HepG2 (cell line): ENCODE measurements at regions not wholly inside any gene's neighbourhood (a gene's known extent, or its start where the extent isn't known, plus 50 kb on each side); places are given as distances from the start of the nearest gene placed in this dataset.

Experiments
- ATAC-seq: fragments of 200-7000 bp; cut with Tn5 transposase; 3 replicates; pipeline ENCODE4 v1.9.1; 2020; ENCODE audit warnings: mild to moderate bottlenecking, moderate library complexity
- BruUV-seq: library from RNA; stranded (reverse); fragments of 400-500 nt; replicated peaks from 2 replicates; lab custom pipeline; 2021; lab: Mats Ljungman, UMichigan
- CTCF ChIA-PET: fragments of 300-600 bp; formaldehyde crosslinking; extraction: SDS; loops from one replicate; lab custom pipeline; 2021; ENCODE audit warnings: low total read pairs, inconsistent platforms, low intra/inter-chr PET ratio; lab: Yijun Ruan, JAX
- POLR2A ChIA-PET: fragments of 350-600 bp; sonication (Branson Sonifier 250); formaldehyde crosslinking; loops from one replicate; lab custom pipeline; 2020; ENCODE audit warnings: antibody characterized with exemption, inconsistent platforms; lab: Yijun Ruan, JAX
- DNase-seq: peaks from one replicate; pipeline ENCODE4 v3.0.0-alpha.2; 2015; ENCODE audit warnings: low spot score
- FAIRE-seq: peaks from 3 replicates; lab custom pipeline; 2011; peaks lifted over from hg19 to GRCh38; lab: Jason Lieb, UNC
- H2AFZ ChIP-seq: one replicate; pipeline ENCODE4 v1.6.1; 2011; ENCODE audit warnings: low read length, inconsistent platforms
- H3K27ac ChIP-seq: fragments of 300-600 bp; 3 replicates; pipeline ENCODE4 v1.8.0; 2011; ENCODE audit warnings: mixed run types, mild to moderate bottlenecking, mixed read lengths, low read length, inconsistent platforms; ENCODE audit not compliant: insufficient read depth; ENCODE audit errors: extremely low read length
- H3K27me3 ChIP-seq, 2 experiments: fragments of 200-600 bp in 1 of 2; 2 replicates in 1 of 2; 3 replicates in 1 of 2; pipeline versions ENCODE4 v1.6.0 to v1.8.0; 2011; ENCODE audit warnings: low read length in 2 of 2, mild to moderate bottlenecking in 2 of 2, moderate library complexity in 2 of 2, inconsistent platforms in 1 of 2; ENCODE audit not compliant: insufficient read depth in 2 of 2, control insufficient read depth in 1 of 2
- H3K36me3 ChIP-seq, 2 experiments: fragments of 200-600 bp in 1 of 2; replicated peaks in 1 of 2; 2 replicates in 1 of 2; 3 replicates in 1 of 2; pipeline versions ENCODE4 v1.5.1 to v1.8.0; 2011; ENCODE audit warnings: low read length in 2 of 2, inconsistent platforms in 1 of 2; ENCODE audit not compliant: insufficient read depth in 2 of 2, control insufficient read depth in 1 of 2
- H3K4me1 ChIP-seq: 2 replicates; pipeline ENCODE4 v1.5.1; 2012; ENCODE audit warnings: low read length, inconsistent platforms; ENCODE audit not compliant: insufficient read depth
- H3K4me2 ChIP-seq: 2 replicates; pipeline ENCODE4 v1.6.0; 2011; ENCODE audit warnings: low read depth, low read length, inconsistent platforms
- H3K4me3 ChIP-seq, 3 experiments: fragments of 200-600 bp in 1 of 3; sonication (generic), shearing (Covaris generic) in 1 of 3; replicated peaks in 1 of 3; 2 replicates each; pipeline ENCODE4 v1.5.1; 2011 to 2016; ENCODE audit warnings: low read length in 3 of 3, inconsistent platforms in 2 of 3, low read depth in 2 of 3, mild to moderate bottlenecking in 2 of 3, control low read depth in 1 of 3, mixed read lengths in 1 of 3; ENCODE audit not compliant: insufficient read depth in 1 of 3
- H3K79me2 ChIP-seq: one replicate; pipeline ENCODE4 v1.6.1; 2011; ENCODE audit warnings: low read length, inconsistent platforms; ENCODE audit not compliant: insufficient read depth
- H3K9ac ChIP-seq: 2 replicates; pipeline ENCODE4 v1.6.0; 2011; ENCODE audit warnings: mild to moderate bottlenecking, low read depth, low read length, inconsistent platforms; ENCODE audit not compliant: insufficient read depth
- H3K9me3 ChIP-seq: 2 replicates; pipeline ENCODE4 v1.5.1; 2012; ENCODE audit warnings: mild to moderate bottlenecking, low read length
- H4K20me1 ChIP-seq: 2 replicates; pipeline ENCODE4 v1.6.0; 2011; ENCODE audit warnings: inconsistent platforms, mild to moderate bottlenecking, low read length, moderate library complexity; ENCODE audit not compliant: insufficient read depth
- CBX2 ChIP-seq, 2 experiments: fragments of 200-600 bp in 1 of 2; sonication (generic); formaldehyde crosslinking in 1 of 2; IDR thresholded peaks; 2 replicates each; pipeline versions ENCODE4 v1.7.0 to v1.8.1; 2018 to 2022; ENCODE audit warnings: low read depth in 2 of 2, low read length in 1 of 2, mild to moderate bottlenecking in 1 of 2, missing genetic modification reagents in 1 of 2
- IKZF1 ChIP-seq: fragments of 450-650 bp; IDR thresholded peaks from 2 replicates; pipeline ENCODE4 v1.7.1; 2016
- MAF1 ChIP-seq: sonication (generic); formaldehyde crosslinking; IDR thresholded peaks from 2 replicates; pipeline ENCODE4 v1.5.0; 2020; ENCODE audit warnings: missing genetic modification reagents, borderline replicate concordance
- MBNL3 ChIP-seq: fragments of 250-450 bp; sonication (Bioruptor Pico); conservative IDR thresholded peaks from 2 replicates; pipeline ENCODE4 v1.8.0; 2022; ENCODE audit warnings: mild to moderate bottlenecking, inconsistent platforms
- NFE2L1 ChIP-seq: sonication (generic); formaldehyde crosslinking; IDR thresholded peaks from 2 replicates; pipeline ENCODE4 v1.4.0; 2020; ENCODE audit warnings: missing genetic modification reagents, mild to moderate bottlenecking, borderline replicate concordance
- NRL ChIP-seq: sonication (generic); formaldehyde crosslinking; IDR thresholded peaks from 2 replicates; pipeline ENCODE4 v1.5.0; 2020; ENCODE audit warnings: missing genetic modification reagents, mild to moderate bottlenecking, moderate library complexity, borderline replicate concordance
- PTBP1 ChIP-seq: fragments of 200-400 bp; formaldehyde crosslinking; IDR thresholded peaks from 2 replicates; pipeline ENCODE4 v1.6.1; 2018; ENCODE audit warnings: low read length, low read depth; ENCODE audit not compliant: poor library complexity, severe bottlenecking
- SPEN ChIP-seq: sonication (generic); formaldehyde crosslinking; IDR thresholded peaks from 2 replicates; pipeline ENCODE4 v1.5.1; 2020; ENCODE audit warnings: low read depth, mild to moderate bottlenecking, missing genetic modification reagents
- ZEB1 ChIP-seq: IDR thresholded peaks from 2 replicates; pipeline ENCODE4 v1.6.1; 2012; ENCODE audit warnings: mild to moderate bottlenecking, low read depth, inconsistent platforms; ENCODE audit not compliant: insufficient replicate concordance
- ZNF557 ChIP-seq: sonication (generic); formaldehyde crosslinking; IDR thresholded peaks from 2 replicates; pipeline ENCODE4 v1.4.0; 2020; ENCODE audit warnings: missing genetic modification reagents
- ZNF629 ChIP-seq: sonication (generic); formaldehyde crosslinking; conservative IDR thresholded peaks from 2 replicates; pipeline ENCODE4 v1.5.0; 2020; ENCODE audit warnings: missing genetic modification reagents
- ZNF780A ChIP-seq: sonication (generic); formaldehyde crosslinking; IDR thresholded peaks from 2 replicates; pipeline ENCODE4 v1.8.0; 2022; ENCODE audit warnings: mild to moderate bottlenecking, missing genetic modification reagents, moderate library complexity
- ZNF850 ChIP-seq: sonication (generic); formaldehyde crosslinking; conservative IDR thresholded peaks from 2 replicates; pipeline ENCODE4 v1.9.0; 2021; ENCODE audit warnings: mild to moderate bottlenecking, missing genetic modification reagents
- WGBS: methylation state at CpG from one replicate; pipeline ENCODE4 v1.1.6; 2017; ENCODE audit warnings: low lambda C conversion rate; 5-methylcytosine and 5-hydroxymethylcytosine counted together
- in situ Hi-C: cut with HindIII; loops from 2 replicates; pipeline ENCODE4 v1.10.0; 2017; ENCODE audit warnings: low pct_unique_long_range_greater_than_20kb; ENCODE audit not compliant: extremely low pct_ligation_motif_present
- intact Hi-C: fragments of 100-400 bp; cut with micrococcal nuclease; formaldehyde crosslinking; loops from one replicate; pipeline ENCODE4 v1.10.0; 2022; ENCODE audit not compliant: unreplicated experiment
- TF ChIP-seq, protein P1 (sequence below), 2 experiments: IDR thresholded peaks; 2 replicates each; pipeline ENCODE4 v1.6.1; 2011 to 2012; ENCODE audit warnings: low read length in 2 of 2, borderline replicate concordance in 1 of 2, low read depth in 1 of 2, mild to moderate bottlenecking in 1 of 2, moderate library complexity in 1 of 2
- TF ChIP-seq, protein P2 (sequence below): sonication (generic); formaldehyde crosslinking; IDR thresholded peaks from 2 replicates; pipeline ENCODE4 v1.4.0; 2020; ENCODE audit warnings: mild to moderate bottlenecking, missing genetic modification reagents

DNA sequence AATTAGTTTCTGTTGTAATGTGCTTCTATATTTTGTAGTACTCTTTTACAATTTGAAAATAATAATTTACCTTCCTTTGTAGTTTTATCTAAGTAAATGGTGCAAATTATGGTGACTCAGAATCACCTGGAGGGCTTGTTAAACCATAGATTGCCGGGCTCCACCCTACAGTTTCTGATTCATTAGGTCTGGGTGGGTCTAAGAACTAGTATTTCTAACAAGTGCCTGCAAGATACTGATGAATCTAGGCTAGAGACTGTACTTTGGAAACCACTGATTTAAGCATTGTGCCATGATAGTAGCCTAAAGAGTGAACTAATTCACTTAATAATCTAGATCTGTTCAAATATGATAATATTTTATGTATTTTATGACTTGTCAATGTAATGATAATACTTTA lies 437.4 kb upstream of the SPRY2 start:
- no peak for FAIRE-seq

GRCh38 chr13:80757694-80758093 lies 416.8 kb upstream of the SPRY2 start:
- Histone ChIP-seq H3K27ac (no peak overlapping the region), H4K20me1 (no peaks in the 10 kb centered on the region), H3K9ac (no peak overlapping the region), H3K27me3 (no peaks in the 10 kb centered on the region), H3K79me2 (no peaks in the 10 kb centered on the region), H3K4me3 (no peak overlapping the region), H2AFZ (no peak overlapping the region), H3K4me2 (no peak overlapping the region), H3K36me3 (no peaks in the 10 kb centered on the region), H3K9me3 (peaks cover 51% of the 10 kb centered on the region), H3K4me1 (no peaks in the 10 kb centered on the region)
- DNase-seq (no peak), ATAC-seq (no peak), FAIRE-seq (no peak)
- TF ChIP-seq MBNL3 (CRISPR knock-in tag) (no peak), NFE2L1 (CRISPR knock-in tag) (no peak), ZNF850 (CRISPR knock-in tag) (no peak), ZNF557 (CRISPR knock-in tag) (no peak), MAF1 (no peak), IKZF1 (no peak), ZNF629 (CRISPR knock-in tag) (no peak)
- TF ChIP-seq, protein P1, sequence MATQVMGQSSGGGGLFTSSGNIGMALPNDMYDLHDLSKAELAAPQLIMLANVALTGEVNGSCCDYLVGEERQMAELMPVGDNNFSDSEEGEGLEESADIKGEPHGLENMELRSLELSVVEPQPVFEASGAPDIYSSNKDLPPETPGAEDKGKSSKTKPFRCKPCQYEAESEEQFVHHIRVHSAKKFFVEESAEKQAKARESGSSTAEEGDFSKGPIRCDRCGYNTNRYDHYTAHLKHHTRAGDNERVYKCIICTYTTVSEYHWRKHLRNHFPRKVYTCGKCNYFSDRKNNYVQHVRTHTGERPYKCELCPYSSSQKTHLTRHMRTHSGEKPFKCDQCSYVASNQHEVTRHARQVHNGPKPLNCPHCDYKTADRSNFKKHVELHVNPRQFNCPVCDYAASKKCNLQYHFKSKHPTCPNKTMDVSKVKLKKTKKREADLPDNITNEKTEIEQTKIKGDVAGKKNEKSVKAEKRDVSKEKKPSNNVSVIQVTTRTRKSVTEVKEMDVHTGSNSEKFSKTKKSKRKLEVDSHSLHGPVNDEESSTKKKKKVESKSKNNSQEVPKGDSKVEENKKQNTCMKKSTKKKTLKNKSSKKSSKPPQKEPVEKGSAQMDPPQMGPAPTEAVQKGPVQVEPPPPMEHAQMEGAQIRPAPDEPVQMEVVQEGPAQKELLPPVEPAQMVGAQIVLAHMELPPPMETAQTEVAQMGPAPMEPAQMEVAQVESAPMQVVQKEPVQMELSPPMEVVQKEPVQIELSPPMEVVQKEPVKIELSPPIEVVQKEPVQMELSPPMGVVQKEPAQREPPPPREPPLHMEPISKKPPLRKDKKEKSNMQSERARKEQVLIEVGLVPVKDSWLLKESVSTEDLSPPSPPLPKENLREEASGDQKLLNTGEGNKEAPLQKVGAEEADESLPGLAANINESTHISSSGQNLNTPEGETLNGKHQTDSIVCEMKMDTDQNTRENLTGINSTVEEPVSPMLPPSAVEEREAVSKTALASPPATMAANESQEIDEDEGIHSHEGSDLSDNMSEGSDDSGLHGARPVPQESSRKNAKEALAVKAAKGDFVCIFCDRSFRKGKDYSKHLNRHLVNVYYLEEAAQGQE (IDR thresholded peaks at IDR 0.05; ENCODE audit: borderline replicate concordance in 1 of 2, low read depth in 1 of 2, low read length in 2 of 2): no peak
- intact Hi-C loops: no loop called here
- ChIA-PET POLR2A (no interaction called here), CTCF (no interaction called here)
- in situ Hi-C loops: no loop called here
- no TSS peak for BruUV-seq

More for the DNA sequence above, 437.4 kb upstream of the SPRY2 start:
- Histone ChIP-seq H3K4me2 (no peak overlapping the region), H3K4me3 (no peak overlapping the region), H3K27me3 (no peaks in the 10 kb centered on the region), H3K4me1 (no peaks in the 10 kb centered on the region), H3K36me3 (no peaks in the 10 kb centered on the region), H3K79me2 (no peaks in the 10 kb centered on the region), H3K9me3 (no peaks in the 10 kb centered on the region; the same call in 1 of the 2 replicates), H3K9ac (no peak overlapping the region), H3K27ac (no peak overlapping the region), H2AFZ (no peak overlapping the region), H4K20me1 (no peaks in the 10 kb centered on the region)
- 0% methylated on average over 1 of the region's 1 CpG for WGBS
- intact Hi-C loops: no loop called here
- ChIA-PET CTCF (no interaction called here), POLR2A (no interaction called here)
- no TSS peak for BruUV-seq
- TF ChIP-seq ZNF780A (CRISPR knock-in tag): no peak
- no peak for TF ChIP-seq ZEB1
- no peak for TF ChIP-seq CBX2 (IDR thresholded peaks at IDR 0.05; ENCODE audit: low read depth, low read length)
- TF ChIP-seq CBX2 (CRISPR knock-in tag; IDR thresholded peaks at IDR 0.05; ENCODE audit: low read depth): no peak
- TF ChIP-seq, protein P2, sequence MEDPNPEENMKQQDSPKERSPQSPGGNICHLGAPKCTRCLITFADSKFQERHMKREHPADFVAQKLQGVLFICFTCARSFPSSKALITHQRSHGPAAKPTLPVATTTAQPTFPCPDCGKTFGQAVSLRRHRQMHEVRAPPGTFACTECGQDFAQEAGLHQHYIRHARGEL (CRISPR knock-in tag): no peak
- no peak for TF ChIP-seq SPEN (CRISPR knock-in tag)
- TF ChIP-seq PTBP1: no peak
- no peak for TF ChIP-seq NRL (CRISPR knock-in tag)
- in situ Hi-C loops: no loop called here
- no peak for ATAC-seq
- no peak for DNase-seq
